Left ventricle myocardium inferior (tissue), 1 donor: ENCODE measurements at regions not wholly inside any gene's neighbourhood (a gene's known extent, or its start where the extent isn't known, plus 50 kb on each side); places are given as distances from the start of the nearest gene placed in this dataset.

Experiments used
- DNase-seq: peaks from one replicate; pipeline ENCODE4 v3.0.0-alpha.2; 2020
- H3K27ac ChIP-seq: fragments of 200-600 bp; replicated peaks from 2 replicates; pipeline ENCODE4 v1.8.0; 2021
- H3K27me3 ChIP-seq: fragments of 200-600 bp; 2 replicates; pipeline ENCODE4 v1.8.0; 2021; ENCODE audit warnings: low read depth
- H3K36me3 ChIP-seq: fragments of 200-600 bp; 2 replicates; pipeline ENCODE4 v1.8.0; 2021
- H3K4me1 ChIP-seq: fragments of 200-600 bp; 2 replicates; pipeline ENCODE4 v1.8.0; 2021
- H3K4me3 ChIP-seq: fragments of 200-600 bp; 2 replicates; pipeline ENCODE4 v1.8.0; 2021; ENCODE audit warnings: mild to moderate bottlenecking, moderate library complexity
- H3K9me3 ChIP-seq: fragments of 200-600 bp; replicated peaks from 2 replicates; pipeline ENCODE4 v1.8.0; 2021
- CTCF ChIP-seq: fragments of 200-600 bp; IDR thresholded peaks from 2 replicates; pipeline ENCODE4 v1.8.0; 2021; ENCODE audit warnings: antibody characterized with exemption, mild to moderate bottlenecking, borderline replicate concordance
- intact Hi-C: fragments of 100-400 bp; cut with micrococcal nuclease; formaldehyde crosslinking; loops from one replicate; pipeline ENCODE4 v1.11.0; 2022
- donor health status: DM: no; HTN: yes; CAD: no; lungs with severe emphysema.

GRCh38 chr2:58641001-58641400 lies 399.9 kb upstream of the FANCL start:
- Histone ChIP-seq H3K36me3 (no peaks in the 10 kb centered on the region), H3K4me3 (no peak overlapping the region), H3K27me3 (no peaks in the 10 kb centered on the region), H3K27ac (no peak overlapping the region), H3K4me1 (no peaks in the 10 kb centered on the region), H3K9me3 (no peaks in the 10 kb centered on the region)
- DNase-seq: no peak
- intact Hi-C loops: no loop called here
- TF ChIP-seq CTCF: no peak

- H3K9me3 ChIP-seq: no peaks in the 10 kb centered on the region
- no peak overlapping the region for H3K27ac ChIP-seq
- no peaks in the 10 kb centered on the region for H3K4me1 ChIP-seq
- no peak for DNase-seq
- no peaks in the 10 kb centered on the region for H3K36me3 ChIP-seq
- intact Hi-C loops: no loop called here
- no peak overlapping the region for H3K4me3 ChIP-seq
- TF ChIP-seq CTCF: no peak
- H3K27me3 ChIP-seq: no peaks in the 10 kb centered on the region
Observed at GRCh38 chr2:58640042-58640441, 398.9 kb upstream of the FANCL start.

- intact Hi-C loops: no loop called here
- Histone ChIP-seq H3K36me3 (no peaks in the 10 kb centered on the region), H3K4me3 (no peak overlapping the region), H3K27me3 (no peaks in the 10 kb centered on the region), H3K4me1 (no peaks in the 10 kb centered on the region), H3K9me3 (no peaks in the 10 kb centered on the region), H3K27ac (no peak overlapping the region)
- TF ChIP-seq CTCF: no peak
- DNase-seq: no peak
Observed at GRCh38 chr2:58638256-58638805, 397.2 kb upstream of the FANCL start.

- Histone ChIP-seq H3K9me3 (no peaks in the 10 kb centered on the region), H3K36me3 (no peaks in the 10 kb centered on the region), H3K4me1 (no peaks in the 10 kb centered on the region), H3K27ac (no peak overlapping the region), H3K4me3 (no peak overlapping the region), H3K27me3 (no peaks in the 10 kb centered on the region)
- no peak for DNase-seq
- no peak for TF ChIP-seq CTCF
- intact Hi-C loops: no loop called here
Observed at GRCh38 chr2:58636872-58637271, 395.7 kb upstream of the FANCL start.

GRCh38 chr2:58635801-58636375 lies 394.8 kb upstream of the FANCL start:
- TF ChIP-seq CTCF: no peak
- intact Hi-C loops: no loop called here
- DNase-seq: no peak

More at GRCh38 chr2:58635801-58636375, 394.8 kb upstream of the FANCL start:
- H3K4me1 ChIP-seq: no peaks in the 10 kb centered on the region
- H3K27ac ChIP-seq: no peak overlapping the region
- no peak overlapping the region for H3K4me3 ChIP-seq
- H3K36me3 ChIP-seq: no peaks in the 10 kb centered on the region
- H3K9me3 ChIP-seq: no peaks in the 10 kb centered on the region
- no peaks in the 10 kb centered on the region for H3K27me3 ChIP-seq
